Astrocyte of the hippocampus (primary cell): ENCODE measurements at regions not wholly inside any gene's neighbourhood (a gene's known extent, or its start where the extent isn't known, plus 50 kb on each side); places are given as distances from the start of the nearest gene placed in this dataset.

Source experiments
- DNase-seq: peaks from one replicate; pipeline ENCODE4 v3.0.0; 2011; ENCODE audit warnings: low read depth, low spot score

GRCh38 chr12:4857472-4858291 is 52.0 kb upstream of the KCNA1 start:
- DNase-seq, result peak; percentile 83

DNA sequence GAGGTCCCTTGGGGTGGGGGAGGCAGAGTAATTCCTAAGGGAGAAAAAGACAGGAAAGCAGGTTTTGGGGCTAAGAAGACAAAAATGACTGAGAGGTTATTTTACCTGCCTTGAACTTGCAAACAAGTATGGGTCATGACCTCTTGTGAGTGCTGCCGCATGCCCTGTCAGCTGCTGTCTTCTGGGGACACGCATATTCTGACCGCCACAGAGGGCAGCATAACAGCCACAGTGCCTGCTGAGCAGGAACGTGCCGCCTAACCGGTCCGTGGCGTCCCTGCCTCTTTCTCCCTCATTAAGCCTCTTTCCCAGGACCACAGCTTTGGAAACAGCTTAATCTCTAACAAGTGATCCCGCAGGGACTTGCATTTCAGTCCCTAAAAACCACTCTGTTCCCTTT is 51.3 kb upstream of the KCNA1 start:
- peak; percentile 16 for DNase-seq

- no peak for DNase-seq
These were observed 50.1 kb upstream of the KCNA1 start for GRCh38 chr12:4859478-4860210.
